SW480 (cell line): ENCODE measurements at regions not wholly inside any gene's neighbourhood (a gene's known extent, or its start where the extent isn't known, plus 50 kb on each side); places are given as distances from the start of the nearest gene placed in this dataset.
"Not testable (repeated sequence)": the region's sequence is repeated elsewhere in the genome, so short reads cannot be mapped to it uniquely, and the experiment has no call there.

Experiments
- DNase-seq: peaks from one replicate; pipeline ENCODE4 v3.0.0-alpha.2; 2016; ENCODE audit warnings: low spot score

DNA sequence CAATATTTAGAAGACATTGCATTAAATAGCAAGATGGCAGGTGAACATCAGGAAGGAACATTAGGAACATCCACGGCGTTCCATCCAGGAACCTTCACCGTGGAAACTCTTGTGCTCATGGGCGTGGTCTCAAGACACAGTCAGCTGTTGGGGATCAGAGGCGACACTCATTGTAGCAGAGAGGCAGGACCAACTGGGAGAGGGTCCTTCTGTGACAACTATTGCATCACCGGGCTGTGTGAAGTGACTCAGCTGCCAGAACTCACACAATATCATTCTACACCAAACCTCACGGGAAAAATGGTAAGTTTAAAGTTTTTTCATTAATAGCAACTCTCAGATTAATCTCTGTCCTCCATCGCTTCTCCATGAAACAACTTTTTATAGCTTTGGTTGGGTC is 334.8 kb upstream of the SULF2 start:
- no peak for DNase-seq

GRCh38 chr20:48119389-48119788 is 334.1 kb upstream of the SULF2 start:
- DNase-seq = not testable (repeated sequence)

DNA sequence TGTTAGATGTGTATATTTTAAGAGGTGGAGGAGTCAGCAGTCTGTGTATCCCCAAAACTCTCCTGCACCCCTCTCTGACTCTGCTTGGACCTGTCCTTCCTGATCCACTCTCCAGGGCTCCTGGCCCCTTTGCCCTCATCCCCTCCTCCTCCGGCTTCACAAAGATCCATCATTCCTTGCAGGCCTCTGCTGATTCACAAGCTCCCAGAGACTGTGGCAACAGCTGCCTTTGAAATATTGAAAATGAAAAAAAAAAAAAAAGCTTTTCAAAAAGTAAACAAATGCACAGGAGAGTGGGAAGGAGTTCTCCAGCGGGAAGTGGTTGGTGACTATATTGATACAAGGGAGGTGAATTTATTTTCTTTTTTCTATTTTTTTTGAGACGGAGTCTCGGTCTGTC is 330.2 kb upstream of the SULF2 start:
- DNase-seq = no peak

- DNase-seq = no peak
Measured at GRCh38 chr20:48107560-48107959, 322.3 kb upstream of the SULF2 start.

DNA sequence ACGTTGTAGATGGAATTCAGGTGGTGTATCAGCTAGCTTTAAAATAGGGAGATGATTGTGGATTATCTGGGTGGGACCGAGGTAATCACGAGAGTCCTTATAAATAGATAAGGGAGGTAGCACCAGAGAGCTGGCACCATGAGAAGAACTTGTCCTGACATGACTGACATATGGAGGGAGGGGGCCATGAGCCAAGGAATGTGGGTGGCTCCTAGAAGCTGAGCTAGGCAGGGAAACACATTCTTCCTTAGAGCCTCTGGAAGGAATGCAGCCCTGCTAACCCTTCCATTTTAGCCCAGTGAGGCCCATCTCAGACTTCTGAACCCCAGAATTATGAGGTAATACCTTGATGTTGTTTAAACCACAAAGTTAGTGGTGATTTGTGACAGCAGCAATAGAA is 321.1 kb upstream of the SULF2 start:
- DNase-seq = no peak

DNA sequence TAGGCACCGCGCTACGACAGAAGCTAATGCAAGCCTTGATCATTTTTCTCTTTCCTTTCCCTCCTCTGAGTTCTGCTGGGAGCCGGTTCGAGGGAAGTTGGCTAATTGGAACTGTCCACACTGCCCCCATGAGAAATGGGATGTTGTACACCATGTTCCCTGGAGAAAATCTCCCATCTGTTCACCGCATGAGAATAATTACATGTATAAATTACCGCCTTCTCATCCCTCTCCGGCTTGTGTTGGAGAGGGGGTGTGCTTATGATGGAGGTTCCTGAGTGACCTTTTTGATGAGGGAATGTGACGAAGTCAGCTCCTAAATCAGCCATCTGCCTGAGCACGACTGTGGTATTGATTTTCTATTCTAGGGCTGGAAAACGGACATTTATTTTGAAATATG is 320.2 kb upstream of the SULF2 start:
- no peak for DNase-seq

GRCh38 chr20:48102931-48103660 is 317.8 kb upstream of the SULF2 start:
- no peak for DNase-seq

DNA sequence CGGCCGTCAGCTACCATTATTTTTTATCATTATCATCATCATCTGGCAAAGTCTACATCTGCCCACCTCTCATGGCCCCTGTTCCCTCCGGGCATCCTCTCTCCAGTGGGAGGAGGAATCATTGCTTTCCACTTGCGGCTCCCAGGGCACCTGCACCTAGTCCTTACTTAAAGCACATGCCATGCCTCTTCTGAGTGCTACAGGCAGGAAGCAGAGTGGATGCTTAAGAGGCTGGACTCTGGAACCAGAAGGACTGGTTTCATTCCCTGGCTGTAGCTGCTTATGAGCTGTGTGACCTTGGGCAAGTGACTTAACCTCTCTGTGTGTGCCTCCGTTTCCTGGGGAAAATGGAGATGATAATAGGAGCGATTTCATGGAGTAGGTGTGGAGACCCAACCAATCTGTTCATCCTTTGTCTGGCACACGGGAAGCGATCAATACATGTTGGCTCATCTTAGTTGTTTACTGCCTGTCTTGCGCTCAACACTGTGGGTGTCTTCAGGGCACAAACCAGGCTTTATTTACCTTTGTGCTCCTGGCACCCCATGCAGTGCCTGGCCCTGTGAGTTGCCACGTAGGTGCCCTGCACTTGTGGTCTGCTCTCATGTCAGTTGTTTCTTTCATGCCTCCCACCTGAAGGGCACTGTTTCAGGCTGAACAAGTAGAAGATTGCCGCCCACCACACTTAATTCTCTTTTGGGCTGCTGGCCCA is 317.0 kb upstream of the SULF2 start:
- no peak for DNase-seq

DNA sequence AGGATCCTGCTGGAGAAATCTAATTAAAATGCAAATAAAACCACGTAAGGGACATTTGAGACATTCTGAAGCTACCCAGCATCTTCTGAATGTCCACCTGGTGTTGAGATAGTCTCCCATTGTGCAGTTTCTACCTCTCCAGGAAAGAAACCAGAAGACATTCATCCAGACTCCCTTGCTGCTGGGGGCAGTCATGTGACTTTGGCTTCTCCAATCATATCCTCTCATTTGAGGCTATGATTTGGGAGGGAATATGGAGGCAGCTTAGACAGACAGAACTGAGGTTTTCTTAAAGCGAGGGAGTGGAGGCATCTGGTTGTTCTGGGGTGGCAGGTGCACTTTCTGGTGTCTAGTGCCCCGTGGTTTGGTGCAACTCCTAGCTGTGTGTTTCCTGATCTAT is 315.2 kb upstream of the SULF2 start:
- DNase-seq = peak; percentile 14

DNA sequence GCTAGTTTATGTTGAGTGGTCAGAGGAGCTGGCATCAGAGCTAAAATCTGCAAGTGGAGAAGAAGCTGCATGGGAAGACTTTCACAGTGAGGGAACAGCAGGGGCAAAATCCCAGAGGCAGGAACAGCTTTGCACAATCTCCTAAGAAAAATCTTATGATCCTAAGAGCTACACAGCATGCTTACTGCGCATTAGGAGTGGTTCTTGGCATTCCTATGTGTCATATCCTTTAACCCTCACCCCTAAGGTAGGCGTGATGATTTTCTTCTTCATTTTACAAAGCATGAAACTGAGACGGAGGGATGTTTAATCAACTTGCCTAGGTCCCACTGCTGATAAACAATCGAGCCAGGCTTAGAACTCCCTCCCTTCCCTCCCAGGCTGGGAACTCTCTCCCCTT is 313.6 kb upstream of the SULF2 start:
- DNase-seq = no peak

DNA sequence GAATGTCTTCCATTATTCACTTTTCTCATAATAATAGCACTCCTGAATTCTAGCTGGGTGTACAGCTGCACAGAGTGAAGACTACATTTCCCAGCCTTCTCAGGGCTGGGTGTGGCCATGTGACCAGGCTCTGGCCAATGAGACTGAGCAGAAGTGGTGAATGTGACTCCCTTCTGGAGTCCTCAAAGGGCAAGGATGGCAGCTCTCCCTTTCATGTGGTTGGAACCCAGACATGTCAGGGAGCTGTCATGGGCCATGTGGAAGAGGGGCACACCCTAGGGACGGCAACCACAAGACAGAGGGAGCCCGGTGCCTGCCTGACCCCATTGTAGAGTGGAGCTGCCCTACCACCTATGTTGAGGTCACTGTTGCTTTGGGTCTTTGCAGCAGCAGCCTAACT is 312.8 kb upstream of the SULF2 start:
- peak; percentile 76 for DNase-seq

DNA sequence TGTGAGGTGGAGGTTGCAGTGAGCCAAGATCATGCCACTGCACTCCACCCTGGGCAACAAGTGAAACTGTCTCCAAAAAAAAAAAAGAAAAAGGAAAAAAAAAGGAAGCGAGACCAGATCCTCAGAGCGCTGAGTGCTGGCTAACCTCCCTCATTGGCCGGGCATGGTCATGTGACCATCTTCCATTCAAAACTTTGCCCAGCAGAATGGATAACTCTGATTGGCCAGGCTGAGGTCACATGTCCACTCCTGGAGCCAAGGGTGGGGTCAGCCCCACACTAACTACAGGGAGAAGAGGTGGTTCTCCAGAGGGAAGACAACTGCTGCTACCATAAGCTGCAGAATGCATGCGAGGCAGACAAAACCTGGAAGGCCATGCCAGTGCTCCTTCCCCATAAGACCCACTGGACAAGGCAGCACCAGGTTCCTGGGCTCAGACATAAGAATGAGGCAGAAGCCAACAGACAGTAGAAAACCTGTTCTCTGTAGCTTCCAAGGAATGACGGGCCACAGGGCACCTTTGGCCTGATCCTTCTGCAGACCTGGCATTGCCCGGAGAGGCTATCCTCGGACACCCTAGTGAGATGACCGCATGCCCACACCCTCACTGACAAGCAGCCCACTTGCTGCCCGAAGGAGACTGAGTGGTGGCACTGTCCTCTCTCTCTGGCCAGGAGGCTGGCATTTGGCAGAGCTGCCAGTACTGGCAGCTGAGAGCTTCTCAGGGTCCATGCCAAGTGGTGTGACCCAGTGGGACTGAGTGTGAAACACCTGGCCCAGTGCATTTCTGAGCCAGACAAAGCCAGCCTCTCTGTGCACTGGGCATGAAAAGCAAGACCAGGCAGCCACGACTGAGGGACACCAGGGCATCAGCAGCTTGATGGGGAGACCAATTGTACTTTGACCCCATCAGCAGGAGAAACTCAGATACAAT is 311.9 kb upstream of the SULF2 start:
- peak; percentile 21 for DNase-seq

- no peak for DNase-seq
Measured at GRCh38 chr20:48096212-48096875, 311.1 kb upstream of the SULF2 start.

GRCh38 chr20:48094944-48095343 is 309.7 kb upstream of the SULF2 start:
- no peak for DNase-seq

DNA sequence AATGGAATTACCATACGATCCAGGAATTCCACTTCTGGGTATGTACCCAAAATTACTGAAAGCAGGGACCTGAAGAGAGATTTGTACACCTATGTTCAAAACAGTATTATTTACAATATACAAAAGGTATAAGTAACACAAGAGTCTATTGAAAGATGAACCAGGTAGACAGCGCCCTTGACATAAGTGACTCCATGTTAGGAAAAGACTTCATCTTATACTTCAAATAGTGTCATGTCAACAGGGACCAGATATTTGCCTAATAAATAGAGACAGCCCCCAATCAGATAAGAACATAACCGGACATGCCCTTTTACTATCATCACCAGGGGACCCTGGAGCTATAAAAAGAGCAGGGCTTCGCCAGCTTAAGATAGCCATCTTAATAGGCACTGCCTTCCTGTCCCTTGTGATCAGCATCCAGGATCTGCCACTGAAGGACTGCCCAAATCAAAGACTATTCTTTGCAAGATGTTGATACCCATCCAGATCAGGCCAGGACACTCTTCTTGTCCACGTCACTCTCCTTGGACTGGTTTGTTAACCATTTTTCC is 309.0 kb upstream of the SULF2 start:
- DNase-seq = no peak

DNA sequence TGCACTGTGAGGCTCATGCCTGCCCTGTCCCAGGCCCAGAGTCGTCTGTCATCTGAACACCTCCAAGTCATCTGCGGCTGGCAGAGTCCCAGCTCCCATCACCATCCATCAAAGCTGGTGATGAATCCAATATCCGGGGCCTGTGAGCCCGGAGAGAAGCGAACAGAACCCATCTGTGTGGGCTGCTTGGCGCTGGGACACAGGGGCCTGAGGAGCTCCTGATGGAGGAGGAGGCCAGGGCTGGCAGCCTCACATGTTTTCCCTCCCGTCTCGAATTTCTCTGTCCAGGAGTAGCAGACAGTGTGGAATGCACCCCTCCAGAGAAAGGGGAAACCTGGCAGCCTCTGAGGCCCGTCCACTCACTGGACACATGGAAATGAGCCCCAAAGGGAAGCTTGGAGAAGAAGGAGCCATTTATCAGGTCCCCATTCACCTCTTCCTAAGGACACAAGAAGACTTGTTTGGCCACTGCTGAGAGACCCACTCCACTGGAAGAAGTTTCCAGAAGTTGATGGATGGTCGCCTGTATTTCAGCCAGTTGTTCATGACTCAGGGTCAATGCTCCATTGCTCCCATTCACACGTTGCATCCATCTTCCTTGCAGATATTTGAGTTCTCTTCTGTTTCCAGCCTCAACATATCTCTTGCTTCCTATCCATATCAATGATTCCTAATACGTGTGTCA is 307.5 kb upstream of the SULF2 start:
- no peak for DNase-seq

DNA sequence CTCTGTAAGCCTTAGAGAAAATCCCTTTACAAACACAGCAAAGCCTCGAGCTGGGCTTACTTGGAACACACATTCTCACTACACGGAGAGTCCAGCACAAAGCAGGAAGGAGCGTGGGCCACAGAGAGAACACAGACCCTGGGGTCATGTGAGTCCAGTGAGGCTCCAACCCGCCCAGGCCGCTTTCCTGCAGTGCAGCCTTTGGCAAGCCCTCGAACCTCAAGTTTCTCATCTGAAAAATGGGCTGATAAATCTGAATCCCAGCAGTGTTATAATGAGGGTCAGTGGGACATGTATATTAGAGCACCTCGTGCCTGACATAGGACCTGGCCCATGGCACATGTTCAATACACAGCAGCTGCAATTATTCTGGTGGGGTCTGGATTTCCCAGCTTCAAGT is 305.5 kb upstream of the SULF2 start:
- DNase-seq = no peak

- DNase-seq = no peak
Measured at GRCh38 chr20:48090314-48090713, 305.0 kb upstream of the SULF2 start.

DNA sequence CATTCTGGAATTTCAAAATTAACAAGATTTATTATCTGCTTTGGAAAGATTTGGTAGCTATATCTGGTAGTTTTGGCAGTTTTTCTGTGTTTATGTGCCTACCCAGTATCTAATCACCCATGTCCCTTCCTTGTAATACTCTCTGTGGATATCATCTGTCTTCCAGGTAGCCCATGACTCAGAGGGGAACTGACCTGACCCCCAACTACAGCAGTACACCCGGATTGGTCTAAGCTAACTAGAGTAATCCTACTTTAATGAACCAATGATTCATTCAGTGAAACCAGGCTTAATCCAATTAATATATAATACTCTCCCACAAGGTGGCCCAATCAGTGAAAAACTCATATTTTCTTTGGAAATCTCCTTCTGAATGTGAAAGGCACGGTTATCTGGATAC is 295.3 kb upstream of the SULF2 start:
- DNase-seq = no peak

- DNase-seq = no peak
Measured at GRCh38 chr20:48079028-48079427, 293.7 kb upstream of the SULF2 start.

DNA sequence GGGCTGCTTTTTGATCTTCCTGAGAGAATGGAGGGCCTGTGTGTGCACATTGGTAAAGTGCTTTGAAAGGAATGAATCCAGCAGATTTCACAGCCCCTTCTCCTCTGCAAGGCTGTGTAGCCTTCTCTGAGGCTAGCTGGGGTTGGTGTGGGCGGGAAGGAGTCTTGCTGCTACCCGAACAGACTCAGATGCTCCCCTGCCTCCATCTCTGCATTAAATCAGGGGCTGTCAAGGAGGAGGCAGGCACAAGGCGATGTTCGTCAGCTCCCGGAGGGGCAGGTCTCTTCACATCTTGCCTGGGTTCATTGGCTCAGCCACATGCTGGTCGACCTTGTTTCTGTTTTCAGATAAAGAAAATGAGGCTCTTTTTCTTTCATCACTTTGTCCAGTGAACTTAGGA is 291.5 kb upstream of the SULF2 start:
- DNase-seq = no peak
